ENCODE measurements at regions not wholly inside any gene's neighbourhood (a gene's known extent, or its start where the extent isn't known, plus 50 kb on each side); places are given as distances from the start of the nearest gene placed in this dataset.

- TF ChIP-seq CTCF (IDR thresholded peaks at IDR 0.05): no peak
- no peaks in the 10 kb centered on the region for H3K27me3 ChIP-seq
- H3K36me3 ChIP-seq: no peaks in the 10 kb centered on the region
- DNase-seq: no peak
- peaks cover 0 to 3% of the 10 kb centered on the region in 2 donors for H3K9me3 ChIP-seq
- H3K4me3 ChIP-seq: no peak overlapping the region
- H3K4me1 ChIP-seq: no peaks in the 10 kb centered on the region
- no peak for ATAC-seq
- no peak overlapping the region for H3K27ac ChIP-seq
- intact Hi-C loops (cut with DNase I): no loop called here
These were observed 326.1 kb downstream of the IL15 start for GRCh38 chr4:141962486-141962885.

GRCh38 chr4:141971869-141972268 is 335.5 kb downstream of the IL15 start:
- intact Hi-C loops (cut with DNase I): no loop called here
- Histone ChIP-seq H3K9me3 (peaks cover 0 to 33% of the 10 kb centered on the region in 2 donors), H3K4me1 (no peaks in the 10 kb centered on the region), H3K36me3 (no peaks in the 10 kb centered on the region), H3K27me3 (no peaks in the 10 kb centered on the region), H3K27ac (no peak overlapping the region), H3K4me3 (no peak overlapping the region)
- no peak for TF ChIP-seq CTCF (IDR thresholded peaks at IDR 0.05)
- DNase-seq (no peak), ATAC-seq (no peak)

DNA sequence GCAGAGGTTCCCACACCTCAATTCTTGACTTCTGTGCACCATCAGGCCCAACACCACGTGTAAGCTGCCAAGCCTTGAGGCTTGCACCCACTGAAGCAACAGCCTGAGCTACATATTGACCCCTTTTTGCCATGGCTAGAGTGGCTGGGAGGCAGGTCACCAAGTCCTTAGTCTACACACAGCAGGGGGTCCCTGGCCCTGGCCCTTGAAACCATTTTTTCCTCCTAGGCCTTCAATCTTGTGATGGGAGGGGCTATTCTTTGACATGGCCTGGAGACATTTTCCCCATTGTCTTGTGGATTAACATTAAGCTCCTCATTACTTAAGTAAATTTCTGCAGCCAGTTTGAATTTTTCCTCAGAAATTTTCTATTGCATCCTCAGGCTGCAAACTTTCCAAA is 336.6 kb downstream of the IL15 start:
- TF ChIP-seq CTCF (IDR thresholded peaks at IDR 0.05): no peak
- no peak for ATAC-seq
- Histone ChIP-seq H3K36me3 (no peaks in the 10 kb centered on the region), H3K9me3 (peaks cover 0 to 28% of the 10 kb centered on the region in 2 donors), H3K4me3 (no peak overlapping the region), H3K4me1 (no peaks in the 10 kb centered on the region), H3K27me3 (no peaks in the 10 kb centered on the region), H3K27ac (no peak overlapping the region)
- intact Hi-C loops (cut with DNase I): no loop called here
- DNase-seq: no peak

All from left lung (tissue), 4 donors.